GM21619 (cell line): ENCODE measurements at regions not wholly inside any gene's neighbourhood (a gene's known extent, or its start where the extent isn't known, plus 50 kb on each side); places are given as distances from the start of the nearest gene placed in this dataset.

Source experiments
- ATAC-seq: cut with Tn5 transposase; IDR thresholded peaks from one replicate; pipeline ENCODE4 v1.9.1; 2021; ENCODE audit not compliant: unreplicated experiment

GRCh38 chr11:103849366-103849765 is 187.1 kb upstream of the DDI1 start:
- ATAC-seq, result no peak

GRCh38 chr11:103850419-103851165 is 185.8 kb upstream of the DDI1 start:
- no peak for ATAC-seq

GRCh38 chr11:103851166-103851651 is 185.2 kb upstream of the DDI1 start:
- no peak for ATAC-seq
